Tibial nerve (tissue), 4 donors: ENCODE measurements at regions not wholly inside any gene's neighbourhood (a gene's known extent, or its start where the extent isn't known, plus 50 kb on each side); places are given as distances from the start of the nearest gene placed in this dataset.

Source experiments
- CTCF ChIP-seq, 5 experiments: fragments of 200-600 bp in 3 of 5; fragments of 450-650 bp in 2 of 5; sonication (generic) in 3 of 5; IDR thresholded peaks; one replicate each; pipeline ENCODE4 v1.5.1; 2016 to 2019; ENCODE audit warnings: antibody characterized with exemption in 5 of 5, mild to moderate bottlenecking in 3 of 5, moderate library complexity in 2 of 5
- EP300 ChIP-seq, 2 donors: sonication (generic); formaldehyde crosslinking; IDR thresholded peaks; one replicate each; pipeline ENCODE4 v1.6.1; 2017; ENCODE audit warnings: antibody characterized with exemption in 2 of 2, mild to moderate bottlenecking in 1 of 2
- POLR2A ChIP-seq, 2 donors: fragments of 450-650 bp; IDR thresholded peaks; one replicate each; pipeline ENCODE4 v1.6.1; 2017; ENCODE audit warnings: antibody characterized with exemption in 2 of 2, mild to moderate bottlenecking in 2 of 2, moderate library complexity in 2 of 2

DNA sequence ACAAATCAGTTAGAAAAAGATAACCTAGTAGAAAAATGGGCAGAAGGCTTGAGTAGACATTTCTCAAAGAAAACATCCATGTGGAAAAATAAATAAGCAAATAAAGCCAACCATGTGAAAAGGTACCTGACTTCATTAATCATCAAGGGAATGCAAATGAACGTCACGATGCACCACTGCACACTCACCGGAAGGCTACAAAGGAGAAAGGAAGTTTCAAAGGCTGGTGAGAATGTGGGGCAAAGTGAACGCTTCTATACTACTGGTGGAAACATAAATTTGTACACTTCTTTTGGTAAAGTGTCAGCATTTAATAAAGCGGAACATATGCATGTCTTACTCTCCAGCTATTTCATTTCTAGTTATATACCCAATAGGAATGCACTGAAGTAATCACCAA, 166.8 kb downstream of the CSNK2A3 start:
- TF ChIP-seq CTCF (IDR thresholded peaks at IDR 0.05) = no peak
- TF ChIP-seq POLR2A (IDR thresholded peaks at IDR 0.05) = no peak
- TF ChIP-seq EP300 (IDR thresholded peaks at IDR 0.05) = no peak
